NT2/D1 (cell line): ENCODE measurements at regions not wholly inside any gene's neighbourhood (a gene's known extent, or its start where the extent isn't known, plus 50 kb on each side); places are given as distances from the start of the nearest gene placed in this dataset.

ENCODE experiments used
- SUZ12 ChIP-seq: IDR thresholded peaks from 2 replicates; pipeline ENCODE4 v1.6.1; 2011; ENCODE audit not compliant: insufficient read length, insufficient read depth; ENCODE audit errors: extremely low read depth
- YY1 ChIP-seq: IDR thresholded peaks from 2 replicates; pipeline ENCODE4 v1.6.1; 2011; ENCODE audit not compliant: insufficient read length, insufficient read depth
- ZNF274 ChIP-seq: IDR thresholded peaks from 2 replicates; pipeline ENCODE4 v1.6.1; 2011; ENCODE audit warnings: mild to moderate bottlenecking, low read depth, low read length

DNA sequence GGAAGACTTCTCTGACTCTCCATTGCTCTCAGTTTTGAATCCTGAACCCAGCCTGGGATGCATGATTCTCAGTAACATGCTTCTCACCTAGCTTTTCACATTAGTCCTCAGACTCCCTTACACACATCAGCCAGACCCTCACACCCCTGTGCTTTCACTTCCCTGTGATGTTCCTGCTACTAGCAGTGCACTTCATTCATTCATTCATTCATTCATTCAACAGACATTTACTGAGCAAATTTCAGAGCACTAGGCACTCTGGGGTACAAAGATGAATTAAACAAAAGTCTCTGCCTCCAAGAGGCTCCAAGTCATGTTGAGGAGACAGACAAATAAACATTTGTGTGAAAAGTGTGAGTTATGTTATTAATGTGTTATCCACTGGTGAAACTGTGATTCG lies 145.2 kb downstream of the RXFP2 start:
- no peak for TF ChIP-seq YY1
- no peak for TF ChIP-seq SUZ12
- TF ChIP-seq ZNF274: no peak
